ENCODE measurements at regions not wholly inside any gene's neighbourhood (a gene's known extent, or its start where the extent isn't known, plus 50 kb on each side); places are given as distances from the start of the nearest gene placed in this dataset.
"Not testable (repeated sequence)": the region's sequence is repeated elsewhere in the genome, so short reads cannot be mapped to it uniquely, and the experiment has no call there.

DNA sequence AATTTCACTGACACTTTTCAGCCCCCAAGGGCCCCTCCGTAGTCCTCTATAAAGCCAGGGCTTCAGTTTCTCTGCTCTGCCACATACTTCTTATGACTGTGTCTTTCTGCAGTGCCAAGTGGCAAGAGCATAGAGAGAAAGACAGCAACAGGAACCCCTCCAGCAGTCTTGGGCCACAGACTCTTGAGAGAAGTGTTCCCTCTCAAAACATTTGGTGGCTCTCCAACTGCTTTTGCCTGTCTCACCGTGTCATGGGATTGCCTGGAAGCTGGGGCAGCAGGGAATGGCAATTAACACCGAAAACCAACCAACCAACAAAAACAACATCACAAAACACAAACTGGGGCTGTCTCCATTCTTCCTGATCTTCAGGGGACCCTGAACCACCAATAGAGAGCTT lies 73.8 kb upstream of the ELN start:
- ATAC-seq, result no peak

GRCh38 chr7:73954861-73955260 lies 73.1 kb upstream of the ELN start:
- Histone ChIP-seq H3K9me3 (no peaks in the 10 kb centered on the region), H3K4me1 (no peaks in the 10 kb centered on the region), H3K4me3 (no peak overlapping the region), H3K27me3 (ENCODE audit: low read depth) (no peaks in the 10 kb centered on the region), H3K27ac (no peak overlapping the region), H3K36me3 (no peaks in the 10 kb centered on the region)
- TF ChIP-seq CTCF (IDR thresholded peaks at IDR 0.05), result no peak
- DNase-seq (no peak), ATAC-seq (no peak)
- intact Hi-C loops (cut with DNase I), result no loop called here

More for the DNA sequence above, 73.8 kb upstream of the ELN start:
- no peak for TF ChIP-seq CTCF (IDR thresholded peaks at IDR 0.05)
- Histone ChIP-seq H3K36me3 (no peaks in the 10 kb centered on the region), H3K4me3 (no peak overlapping the region), H3K4me1 (no peaks in the 10 kb centered on the region), H3K27me3 (ENCODE audit: low read depth) (no peaks in the 10 kb centered on the region), H3K9me3 (no peaks in the 10 kb centered on the region), H3K27ac (no peak overlapping the region)
- intact Hi-C loops (cut with DNase I), result no loop called here
- no peak for DNase-seq

DNA sequence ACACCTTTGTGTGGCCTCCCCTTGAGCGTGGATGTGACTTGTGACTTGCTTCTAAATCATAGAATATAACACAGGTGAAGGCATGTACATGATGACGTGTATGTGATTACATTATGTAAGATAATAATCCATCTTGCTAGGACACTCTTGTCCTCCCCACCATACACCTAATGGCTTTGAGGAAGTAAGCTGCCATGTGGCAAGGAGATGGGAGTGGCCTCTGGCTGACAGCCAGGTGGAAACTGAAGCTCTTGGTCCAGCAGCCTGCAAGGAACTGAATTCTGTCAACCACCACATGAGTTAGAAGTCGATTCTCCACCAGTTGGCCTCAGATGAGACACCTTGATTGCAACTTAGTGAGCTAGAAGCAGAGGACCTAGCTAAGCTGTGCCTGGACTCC lies 67.4 kb upstream of the ELN start:
- intact Hi-C loops (cut with DNase I), result no loop called here
- DNase-seq, result no peak
- no peak for TF ChIP-seq CTCF (IDR thresholded peaks at IDR 0.05)
- H3K27me3 ChIP-seq (ENCODE audit: low read depth), result no peaks in the 10 kb centered on the region
- no peaks in the 10 kb centered on the region for H3K36me3 ChIP-seq
- H3K27ac ChIP-seq, result no peak overlapping the region
- H3K9me3 ChIP-seq, result peaks cover 22% of the 10 kb centered on the region
- no peak for ATAC-seq
- H3K4me3 ChIP-seq, result no peak overlapping the region
- H3K4me1 ChIP-seq, result no peaks in the 10 kb centered on the region

GRCh38 chr7:73961991-73962390 lies 66.0 kb upstream of the ELN start:
- H3K27ac ChIP-seq; ATAC-seq; DNase-seq; intact Hi-C loops (cut with DNase I); H3K27me3 ChIP-seq (ENCODE audit: low read depth); H3K36me3 ChIP-seq; H3K4me1 ChIP-seq; H3K4me3 ChIP-seq: not testable (repeated sequence)
- peaks cover 22% of the 10 kb centered on the region for H3K9me3 ChIP-seq

- DNase-seq (no peak), ATAC-seq (no peak)
- H3K4me1 ChIP-seq, result no peaks in the 10 kb centered on the region
- H3K4me3 ChIP-seq, result no peak overlapping the region
- intact Hi-C loops (cut with DNase I), result no loop called here
- no peaks in the 10 kb centered on the region for H3K36me3 ChIP-seq
- H3K9me3 ChIP-seq, result peaks cover 22% of the 10 kb centered on the region
- no peak overlapping the region for H3K27ac ChIP-seq
- no peaks in the 10 kb centered on the region for H3K27me3 ChIP-seq (ENCODE audit: low read depth)
- TF ChIP-seq CTCF (IDR thresholded peaks at IDR 0.05), result no peak
Measured at GRCh38 chr7:73963252-73963822, 64.6 kb upstream of the ELN start.

GRCh38 chr7:73964786-73965185 lies 63.2 kb upstream of the ELN start:
- no peaks in the 10 kb centered on the region for H3K27me3 ChIP-seq (ENCODE audit: low read depth)
- DNase-seq, result no peak
- H3K27ac ChIP-seq, result no peak overlapping the region
- no peak overlapping the region for H3K4me3 ChIP-seq
- no peaks in the 10 kb centered on the region for H3K36me3 ChIP-seq
- H3K4me1 ChIP-seq, result no peaks in the 10 kb centered on the region
- intact Hi-C loops (cut with DNase I), result no loop called here
- TF ChIP-seq CTCF (IDR thresholded peaks at IDR 0.05), result no peak
- ATAC-seq, result no peak
- H3K9me3 ChIP-seq, result peaks cover 22% of the 10 kb centered on the region

Measured in lower lobe of right lung (tissue), 2 donors.